ENCODE measurements at regions not wholly inside any gene's neighbourhood (a gene's known extent, or its start where the extent isn't known, plus 50 kb on each side); places are given as distances from the start of the nearest gene placed in this dataset.

- no peak for DNase-seq
- H3K4me1 Mint-ChIP-seq, result no peaks in the 10 kb centered on the region
- H3K36me3 Mint-ChIP-seq, result no peaks in the 10 kb centered on the region
- no peak overlapping the region for H3K27ac Mint-ChIP-seq
- ATAC-seq (replicated peaks), result no peak
- H3K4me3 Mint-ChIP-seq, result no peak overlapping the region
- no peaks in the 10 kb centered on the region for H3K27me3 Mint-ChIP-seq
- H3K9me3 Mint-ChIP-seq, result no peaks in the 10 kb centered on the region
Observed at GRCh38 chr3:146881966-146882760, 277.0 kb upstream of the PLSCR5 start.

GRCh38 chr3:146881356-146881755, 276.2 kb upstream of the PLSCR5 start:
- no peaks in the 10 kb centered on the region for H3K4me1 Mint-ChIP-seq
- no peak overlapping the region for H3K4me3 Mint-ChIP-seq
- peaks cover 0 to 2% of the 10 kb centered on the region in 2 donors for H3K9me3 Mint-ChIP-seq
- DNase-seq (no peak), ATAC-seq (replicated peaks) (no peak)
- no peaks in the 10 kb centered on the region for H3K36me3 Mint-ChIP-seq
- no peak overlapping the region for H3K27ac Mint-ChIP-seq
- no peaks in the 10 kb centered on the region for H3K27me3 Mint-ChIP-seq

- DNase-seq, result no peak
- Mint-ChIP-seq H3K36me3 (no peaks in the 10 kb centered on the region), H3K4me1 (no peaks in the 10 kb centered on the region), H3K4me3 (no peak overlapping the region), H3K27me3 (no peaks in the 10 kb centered on the region), H3K9me3 (peaks cover 17 to 27% of the 10 kb centered on the region in 2 donors), H3K27ac (no peak overlapping the region)
- no peak for ATAC-seq (replicated peaks)
Observed at GRCh38 chr3:146873748-146874147, 268.6 kb upstream of the PLSCR5 start.

GRCh38 chr3:146865175-146865755, 260.1 kb upstream of the PLSCR5 start:
- Mint-ChIP-seq H3K27me3 (no peaks in the 10 kb centered on the region), H3K4me3 (no peak overlapping the region), H3K9me3 (peaks cover 2 to 4% of the 10 kb centered on the region in 2 donors), H3K4me1 (no peaks in the 10 kb centered on the region), H3K27ac (no peak overlapping the region), H3K36me3 (no peaks in the 10 kb centered on the region)
- DNase-seq (no peak), ATAC-seq (replicated peaks) (no peak)

GRCh38 chr3:146861262-146861661, 256.1 kb upstream of the PLSCR5 start:
- H3K36me3 Mint-ChIP-seq, result no peaks in the 10 kb centered on the region
- no peak for ATAC-seq (replicated peaks)
- no peak overlapping the region for H3K27ac Mint-ChIP-seq
- H3K9me3 Mint-ChIP-seq, result peaks cover 8 to 9% of the 10 kb centered on the region in 2 donors
- DNase-seq, result no peak
- no peak overlapping the region for H3K4me3 Mint-ChIP-seq
- no peaks in the 10 kb centered on the region for H3K4me1 Mint-ChIP-seq
- no peaks in the 10 kb centered on the region for H3K27me3 Mint-ChIP-seq

- Mint-ChIP-seq H3K27me3 (no peaks in the 10 kb centered on the region), H3K27ac (no peak overlapping the region), H3K4me3 (no peak overlapping the region), H3K4me1 (no peaks in the 10 kb centered on the region), H3K36me3 (no peaks in the 10 kb centered on the region), H3K9me3 (peaks cover 4 to 6% of the 10 kb centered on the region in 2 donors)
- ATAC-seq (replicated peaks) (no peak), DNase-seq (no peak)
Observed at GRCh38 chr3:146854523-146854922, 249.4 kb upstream of the PLSCR5 start.

GRCh38 chr3:146851665-146852064, 246.5 kb upstream of the PLSCR5 start:
- no peaks in the 10 kb centered on the region for H3K4me1 Mint-ChIP-seq
- H3K27me3 Mint-ChIP-seq, result no peaks in the 10 kb centered on the region
- no peak overlapping the region for H3K4me3 Mint-ChIP-seq
- ATAC-seq (replicated peaks) (no peak), DNase-seq (no peak)
- H3K27ac Mint-ChIP-seq, result no peak overlapping the region
- H3K9me3 Mint-ChIP-seq, result peaks cover 4% of the 10 kb centered on the region in 2 donors
- no peaks in the 10 kb centered on the region for H3K36me3 Mint-ChIP-seq

GRCh38 chr3:146845361-146845760, 240.2 kb upstream of the PLSCR5 start:
- H3K36me3 Mint-ChIP-seq, result no peaks in the 10 kb centered on the region

GRCh38 chr3:146843476-146843875, 238.3 kb upstream of the PLSCR5 start:
- Mint-ChIP-seq H3K27ac (no peak overlapping the region), H3K9me3 (no peaks in the 10 kb centered on the region), H3K4me1 (no peaks in the 10 kb centered on the region), H3K36me3 (no peaks in the 10 kb centered on the region), H3K4me3 (no peak overlapping the region), H3K27me3 (no peaks in the 10 kb centered on the region)
- DNase-seq (no peak), ATAC-seq (replicated peaks) (peak in 1 of 2 donors; percentile 16)

More at GRCh38 chr3:146845361-146845760, 240.2 kb upstream of the PLSCR5 start:
- Mint-ChIP-seq H3K4me1 (no peaks in the 10 kb centered on the region), H3K27me3 (no peaks in the 10 kb centered on the region), H3K9me3 (no peaks in the 10 kb centered on the region), H3K27ac (no peak overlapping the region), H3K4me3 (no peak overlapping the region)
- no peak for ATAC-seq (replicated peaks)
- DNase-seq, result no peak

- peaks cover 0 to 5% of the 10 kb centered on the region in 2 donors for H3K9me3 Mint-ChIP-seq
- no peak for DNase-seq
- ATAC-seq (replicated peaks), result no peak
- H3K27me3 Mint-ChIP-seq, result no peaks in the 10 kb centered on the region
- H3K4me3 Mint-ChIP-seq, result no peak overlapping the region
- no peak overlapping the region for H3K27ac Mint-ChIP-seq
- H3K36me3 Mint-ChIP-seq, result no peaks in the 10 kb centered on the region
- H3K4me1 Mint-ChIP-seq, result no peaks in the 10 kb centered on the region
Observed at GRCh38 chr3:146839727-146840375, 234.7 kb upstream of the PLSCR5 start.

GRCh38 chr3:146838221-146838620, 233.1 kb upstream of the PLSCR5 start:
- no peak overlapping the region for H3K4me3 Mint-ChIP-seq
- H3K36me3 Mint-ChIP-seq, result no peaks in the 10 kb centered on the region
- peaks cover 0 to 5% of the 10 kb centered on the region in 2 donors for H3K9me3 Mint-ChIP-seq
- no peaks in the 10 kb centered on the region for H3K4me1 Mint-ChIP-seq
- no peaks in the 10 kb centered on the region for H3K27me3 Mint-ChIP-seq
- DNase-seq (no peak), ATAC-seq (replicated peaks) (no peak)
- no peak overlapping the region for H3K27ac Mint-ChIP-seq

- no peaks in the 10 kb centered on the region for H3K4me1 Mint-ChIP-seq
Observed at GRCh38 chr3:146834917-146835316, 229.8 kb upstream of the PLSCR5 start.

GRCh38 chr3:146832857-146833458, 227.8 kb upstream of the PLSCR5 start:
- Mint-ChIP-seq H3K4me1 (no peaks in the 10 kb centered on the region), H3K36me3 (no peaks in the 10 kb centered on the region), H3K27me3 (no peaks in the 10 kb centered on the region), H3K4me3 (no peak overlapping the region), H3K27ac (no peak overlapping the region), H3K9me3 (peaks cover 1 to 2% of the 10 kb centered on the region in 2 donors)
- ATAC-seq (replicated peaks) (no peak), DNase-seq (no peak)

More at GRCh38 chr3:146834917-146835316, 229.8 kb upstream of the PLSCR5 start:
- Mint-ChIP-seq H3K27ac (no peak overlapping the region), H3K9me3 (peaks cover 0 to 5% of the 10 kb centered on the region in 2 donors), H3K36me3 (no peaks in the 10 kb centered on the region), H3K4me3 (no peak overlapping the region), H3K27me3 (no peaks in the 10 kb centered on the region)
- DNase-seq (no peak), ATAC-seq (replicated peaks) (no peak)

- peaks cover 0 to 1% of the 10 kb centered on the region in 2 donors for H3K9me3 Mint-ChIP-seq
- no peak overlapping the region for H3K4me3 Mint-ChIP-seq
- no peaks in the 10 kb centered on the region for H3K4me1 Mint-ChIP-seq
- no peak overlapping the region for H3K27ac Mint-ChIP-seq
- H3K36me3 Mint-ChIP-seq, result no peaks in the 10 kb centered on the region
- ATAC-seq (replicated peaks) (no peak), DNase-seq (no peak)
- no peaks in the 10 kb centered on the region for H3K27me3 Mint-ChIP-seq
Observed at GRCh38 chr3:146831659-146832058, 226.5 kb upstream of the PLSCR5 start.

Data from stimulated activated naive B cell treated with anti-CD40 and anti-IgM and Interleukin-4, amounts not matched to agents 10 μg/mL and 1 μg/mL and 100 μg/mL, for 72 hours (primary cell).